Mesendoderm (in vitro differentiated cells): ENCODE measurements at regions not wholly inside any gene's neighbourhood (a gene's known extent, or its start where the extent isn't known, plus 50 kb on each side); places are given as distances from the start of the nearest gene placed in this dataset.

Source experiments
- DNase-seq: peaks from one replicate; pipeline ENCODE4 v3.0.0; 2013
- H2AK5ac ChIP-seq: 2 replicates; pipeline ENCODE4 v1.6.1; 2013; ENCODE audit warnings: low read length, inconsistent platforms
- H2BK120ac ChIP-seq: 2 replicates; pipeline ENCODE4 v1.6.1; 2013; ENCODE audit warnings: low read depth, mild to moderate bottlenecking, low read length, moderate library complexity, mixed read lengths
- H2BK15ac ChIP-seq: replicated peaks from 2 replicates; pipeline ENCODE4 v1.6.1; 2013; ENCODE audit warnings: low read depth, mild to moderate bottlenecking, moderate library complexity
- H2BK5ac ChIP-seq: 2 replicates; pipeline ENCODE4 v1.6.1; 2013; ENCODE audit warnings: low read length, inconsistent platforms
- H3K18ac ChIP-seq: 2 replicates; pipeline ENCODE4 v1.6.1; 2013; ENCODE audit warnings: mild to moderate bottlenecking, low read length, mixed read lengths
- H3K23ac ChIP-seq: one replicate; pipeline ENCODE4 v1.6.1; 2013; ENCODE audit warnings: low read length
- H3K27ac ChIP-seq: 2 replicates; pipeline ENCODE4 v1.5.1; 2013; ENCODE audit warnings: low read depth, mild to moderate bottlenecking, inconsistent platforms, low read length, moderate library complexity
- H3K27me3 ChIP-seq: 2 replicates; pipeline ENCODE4 v1.6.1; 2013; ENCODE audit warnings: low read length, control low read depth, mild to moderate bottlenecking, inconsistent platforms; ENCODE audit not compliant: insufficient read depth, poor library complexity
- H3K36me3 ChIP-seq: 2 replicates; pipeline ENCODE4 v1.6.1; 2013; ENCODE audit warnings: low read length, inconsistent platforms; ENCODE audit not compliant: control insufficient read depth, insufficient read depth
- H3K4ac ChIP-seq: one replicate; pipeline ENCODE4 v1.6.1; 2013; ENCODE audit warnings: low read depth, mild to moderate bottlenecking, low read length, moderate library complexity
- H3K4me1 ChIP-seq: 2 replicates; pipeline ENCODE4 v1.6.1; 2013; ENCODE audit warnings: low read depth, low read length, inconsistent platforms; ENCODE audit not compliant: control insufficient read depth
- H3K4me2 ChIP-seq: 2 replicates; pipeline ENCODE4 v1.6.1; 2013; ENCODE audit warnings: low read length
- H3K4me3 ChIP-seq: 2 replicates; pipeline ENCODE4 v1.5.1; 2013; ENCODE audit warnings: mild to moderate bottlenecking, low read length
- H3K56ac ChIP-seq: one replicate; pipeline ENCODE4 v1.6.1; 2013; ENCODE audit warnings: low read length
- H3K79me1 ChIP-seq: 2 replicates; pipeline ENCODE4 v1.6.1; 2013; ENCODE audit warnings: low read length, inconsistent platforms
- H3K79me2 ChIP-seq: 2 replicates; pipeline ENCODE4 v1.6.1; 2013; ENCODE audit warnings: mild to moderate bottlenecking, low read length; ENCODE audit not compliant: control insufficient read depth, insufficient read depth
- H3K9ac ChIP-seq: 2 replicates; pipeline ENCODE4 v1.6.1; 2013; ENCODE audit warnings: low read length, inconsistent platforms
- H4K5ac ChIP-seq: one replicate; pipeline ENCODE4 v1.6.1; 2013; ENCODE audit warnings: low read length
- H4K8ac ChIP-seq: one replicate; pipeline ENCODE4 v1.6.1; 2013; ENCODE audit warnings: low read depth, mild to moderate bottlenecking, control low read depth, low read length, moderate library complexity
- WGBS: extraction: QIAGEN DNeasy Blood & Tissue Kit; methylation state at CpG from one replicate; pipeline ENCODE4 v1.1.7; 2013; ENCODE audit warnings: low lambda C conversion rate, missing lambda C conversion rate; ENCODE audit not compliant: insufficient coverage; ENCODE audit errors: extremely low coverage; 5-methylcytosine and 5-hydroxymethylcytosine counted together

- Histone ChIP-seq H3K27ac (no peak overlapping the region), H3K18ac (no peak overlapping the region), H3K79me1 (no peaks in the 10 kb centered on the region), H3K4ac (no peak overlapping the region), H3K79me2 (no peaks in the 10 kb centered on the region), H2BK120ac (no peak overlapping the region), H3K27me3 (no peaks in the 10 kb centered on the region), H3K4me1 (no peaks in the 10 kb centered on the region), H3K23ac (no peak overlapping the region), H3K4me2 (no peak overlapping the region), H3K4me3 (no peak overlapping the region), H4K8ac (no peak overlapping the region), H2BK5ac (no peak overlapping the region), H2AK5ac (no peak overlapping the region), H3K9ac (no peak overlapping the region), H2BK15ac (no peak overlapping the region), H4K5ac (no peak overlapping the region), H3K56ac (no peak overlapping the region), H3K36me3 (no peaks in the 10 kb centered on the region)
- WGBS: 100% methylated on average over 2 of the region's 8 CpGs
- DNase-seq: peak; percentile 36
These were observed 612.1 kb upstream of the CDH6 start for GRCh38 chr5:30581198-30581935.

GRCh38 chr5:30574761-30575160, 618.7 kb upstream of the CDH6 start:
- Histone ChIP-seq H3K4me1 (no peaks in the 10 kb centered on the region), H3K4me2 (no peak overlapping the region), H3K27ac (no peak overlapping the region), H2BK5ac (no peak overlapping the region), H3K27me3 (no peaks in the 10 kb centered on the region), H2BK15ac (no peak overlapping the region), H3K4ac (no peak overlapping the region), H3K9ac (no peak overlapping the region), H4K5ac (no peak overlapping the region), H3K18ac (no peak overlapping the region), H4K8ac (no peak overlapping the region), H3K36me3 (no peaks in the 10 kb centered on the region), H2BK120ac (no peak overlapping the region), H3K56ac (no peak overlapping the region), H3K79me1 (no peaks in the 10 kb centered on the region), H2AK5ac (no peak overlapping the region), H3K79me2 (no peaks in the 10 kb centered on the region), H3K23ac (no peak overlapping the region), H3K4me3 (no peak overlapping the region)
- no CpG with 5 or more reads among the region's 1 CpG for WGBS
- no peak for DNase-seq

GRCh38 chr5:30572279-30572678, 621.2 kb upstream of the CDH6 start:
- H3K23ac ChIP-seq: no peak overlapping the region
- H2BK5ac ChIP-seq: no peak overlapping the region
- no peaks in the 10 kb centered on the region for H3K4me1 ChIP-seq
- no peaks in the 10 kb centered on the region for H3K27me3 ChIP-seq
- H3K4me2 ChIP-seq: no peak overlapping the region
- no peaks in the 10 kb centered on the region for H3K79me1 ChIP-seq
- no peak overlapping the region for H3K9ac ChIP-seq
- no peak overlapping the region for H3K4ac ChIP-seq
- WGBS: no CpG with 5 or more reads among the region's 1 CpG
- H2BK15ac ChIP-seq: no peak overlapping the region
- H4K5ac ChIP-seq: no peak overlapping the region
- no peaks in the 10 kb centered on the region for H3K79me2 ChIP-seq
- no peak overlapping the region for H3K4me3 ChIP-seq
- H2BK120ac ChIP-seq: no peak overlapping the region
- DNase-seq: peak; percentile 39
- no peak overlapping the region for H3K18ac ChIP-seq
- no peaks in the 10 kb centered on the region for H3K36me3 ChIP-seq
- H3K56ac ChIP-seq: no peak overlapping the region
- no peak overlapping the region for H2AK5ac ChIP-seq
- no peak overlapping the region for H3K27ac ChIP-seq
- H4K8ac ChIP-seq: no peak overlapping the region

- WGBS: no CpG with 5 or more reads among the region's 2 CpGs
These were observed 631.7 kb upstream of the CDH6 start for GRCh38 chr5:30561771-30562170.

GRCh38 chr5:30551618-30552017, 641.9 kb upstream of the CDH6 start:
- no CpG with 5 or more reads among the region's 4 CpGs for WGBS

More at GRCh38 chr5:30561771-30562170, 631.7 kb upstream of the CDH6 start:
- H2AK5ac ChIP-seq: no peak overlapping the region
- H3K9ac ChIP-seq: no peak overlapping the region
- H4K5ac ChIP-seq: no peak overlapping the region
- H2BK15ac ChIP-seq: no peak overlapping the region
- no peaks in the 10 kb centered on the region for H3K79me2 ChIP-seq
- H4K8ac ChIP-seq: no peak overlapping the region
- no peak overlapping the region for H3K56ac ChIP-seq
- no peak overlapping the region for H2BK5ac ChIP-seq
- no peak overlapping the region for H3K18ac ChIP-seq
- H3K36me3 ChIP-seq: no peaks in the 10 kb centered on the region
- no peaks in the 10 kb centered on the region for H3K27me3 ChIP-seq
- H3K27ac ChIP-seq: no peak overlapping the region
- no peaks in the 10 kb centered on the region for H3K4me1 ChIP-seq
- H3K4me3 ChIP-seq: no peak overlapping the region
- no peak overlapping the region for H2BK120ac ChIP-seq
- no peaks in the 10 kb centered on the region for H3K79me1 ChIP-seq
- H3K4me2 ChIP-seq: no peak overlapping the region
- H3K4ac ChIP-seq: no peak overlapping the region
- no peak for DNase-seq
- no peak overlapping the region for H3K23ac ChIP-seq

More at GRCh38 chr5:30551618-30552017, 641.9 kb upstream of the CDH6 start:
- H3K9ac ChIP-seq: no peak overlapping the region
- H3K23ac ChIP-seq: no peak overlapping the region
- H4K8ac ChIP-seq: no peak overlapping the region
- no peak overlapping the region for H3K18ac ChIP-seq
- H2AK5ac ChIP-seq: no peak overlapping the region
- H2BK15ac ChIP-seq: no peak overlapping the region
- no peak overlapping the region for H3K4ac ChIP-seq
- no peak overlapping the region for H3K4me3 ChIP-seq
- no peak overlapping the region for H3K4me2 ChIP-seq
- no peak overlapping the region for H3K56ac ChIP-seq
- no peak overlapping the region for H2BK120ac ChIP-seq
- no peak overlapping the region for H4K5ac ChIP-seq
- H3K79me1 ChIP-seq: no peaks in the 10 kb centered on the region
- no peaks in the 10 kb centered on the region for H3K79me2 ChIP-seq
- no peaks in the 10 kb centered on the region for H3K36me3 ChIP-seq
- no peak for DNase-seq
- H3K27ac ChIP-seq: no peak overlapping the region
- no peaks in the 10 kb centered on the region for H3K4me1 ChIP-seq
- no peak overlapping the region for H2BK5ac ChIP-seq
- no peaks in the 10 kb centered on the region for H3K27me3 ChIP-seq
